MCF 10A (cell line): ENCODE measurements at regions not wholly inside any gene's neighbourhood (a gene's known extent, or its start where the extent isn't known, plus 50 kb on each side); places are given as distances from the start of the nearest gene placed in this dataset.

Experiments used
- BruUV-seq: library from RNA; stranded (reverse); fragments of 400-500 nt; replicated peaks from 2 replicates; lab custom pipeline; 2021; lab: Mats Ljungman, UMichigan
- CTCF ChIA-PET: fragments of 300-600 bp; sonication (Branson Sonifier 250); formaldehyde crosslinking; extraction: SDS; loops from one replicate; lab custom pipeline; 2021; ENCODE audit warnings: antibody characterized with exemption, inconsistent platforms; lab: Yijun Ruan, JAX
- POLR2A ChIA-PET: fragments of 300-600, 350-650 bp; sonication (Branson Sonifier 250); formaldehyde crosslinking; extraction: SDS; loops from one replicate; lab custom pipeline; 2020; ENCODE audit warnings: antibody characterized with exemption, inconsistent platforms; lab: Yijun Ruan, JAX
- DNase-seq: peaks from one replicate; pipeline ENCODE4 v3.0.0-alpha.2; 2018; ENCODE audit not compliant: unreplicated experiment
- H3K27ac Mint-ChIP-seq: one replicate; pipeline ENCODE4 v1.8.0; 2022; ENCODE audit warnings: mild to moderate bottlenecking, low read depth, mixed read lengths; ENCODE audit not compliant: unreplicated experiment
- H3K27me3 Mint-ChIP-seq: one replicate; pipeline ENCODE4 v1.8.0; 2022; ENCODE audit warnings: mixed read lengths; ENCODE audit not compliant: insufficient read depth, unreplicated experiment
- H3K36me3 Mint-ChIP-seq: one replicate; pipeline ENCODE4 v1.8.0; 2022; ENCODE audit warnings: mild to moderate bottlenecking, moderate library complexity, mixed read lengths; ENCODE audit not compliant: insufficient read depth, unreplicated experiment
- H3K4me1 Mint-ChIP-seq: one replicate; pipeline ENCODE4 v1.8.0; 2022; ENCODE audit warnings: mixed read lengths; ENCODE audit not compliant: insufficient read depth, unreplicated experiment
- H3K4me3 Mint-ChIP-seq: one replicate; pipeline ENCODE4 v1.8.0; 2022; ENCODE audit warnings: mild to moderate bottlenecking, moderate library complexity, mixed read lengths; ENCODE audit not compliant: unreplicated experiment
- H3K9me3 Mint-ChIP-seq: one replicate; pipeline ENCODE4 v1.8.0; 2022; ENCODE audit warnings: mixed read lengths; ENCODE audit not compliant: unreplicated experiment
- intact Hi-C: fragments of 100-400 bp; cut with micrococcal nuclease; formaldehyde crosslinking; loops from 2 replicates; pipeline ENCODE4 v1.14.1; 2022
- TF ChIP-seq, protein P1 (sequence below): fragments of 200-600 bp; IDR thresholded peaks from one replicate; pipeline ENCODE4 v1.8.0; 2022; ENCODE audit warnings: antibody characterized with exemption, mild to moderate bottlenecking; ENCODE audit not compliant: unreplicated experiment

DNA sequence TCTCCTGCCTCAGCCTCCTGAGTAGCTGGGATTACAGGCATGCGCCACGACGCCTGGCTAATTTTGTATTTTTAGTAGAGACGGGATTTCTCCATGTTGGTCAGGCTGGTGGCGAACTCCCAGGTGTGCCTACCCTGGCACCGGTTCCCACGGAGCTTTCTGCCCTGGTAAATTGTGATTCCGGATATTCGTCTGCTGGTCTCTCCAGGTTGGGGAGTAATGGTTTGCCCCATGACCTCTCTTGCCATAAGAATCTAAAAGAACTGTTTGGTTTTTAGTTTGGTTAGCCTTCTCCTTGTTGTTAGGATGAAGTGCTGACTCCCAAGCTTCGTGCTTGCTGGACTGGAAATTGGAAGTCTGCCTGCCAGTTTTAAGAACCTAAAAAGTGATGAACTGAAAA is 223.8 kb downstream of the BCAS1 start:
- H3K4me1 Mint-ChIP-seq = peaks cover 4% of the 10 kb centered on the region
- no TSS peak for BruUV-seq
- TF ChIP-seq, protein P1, sequence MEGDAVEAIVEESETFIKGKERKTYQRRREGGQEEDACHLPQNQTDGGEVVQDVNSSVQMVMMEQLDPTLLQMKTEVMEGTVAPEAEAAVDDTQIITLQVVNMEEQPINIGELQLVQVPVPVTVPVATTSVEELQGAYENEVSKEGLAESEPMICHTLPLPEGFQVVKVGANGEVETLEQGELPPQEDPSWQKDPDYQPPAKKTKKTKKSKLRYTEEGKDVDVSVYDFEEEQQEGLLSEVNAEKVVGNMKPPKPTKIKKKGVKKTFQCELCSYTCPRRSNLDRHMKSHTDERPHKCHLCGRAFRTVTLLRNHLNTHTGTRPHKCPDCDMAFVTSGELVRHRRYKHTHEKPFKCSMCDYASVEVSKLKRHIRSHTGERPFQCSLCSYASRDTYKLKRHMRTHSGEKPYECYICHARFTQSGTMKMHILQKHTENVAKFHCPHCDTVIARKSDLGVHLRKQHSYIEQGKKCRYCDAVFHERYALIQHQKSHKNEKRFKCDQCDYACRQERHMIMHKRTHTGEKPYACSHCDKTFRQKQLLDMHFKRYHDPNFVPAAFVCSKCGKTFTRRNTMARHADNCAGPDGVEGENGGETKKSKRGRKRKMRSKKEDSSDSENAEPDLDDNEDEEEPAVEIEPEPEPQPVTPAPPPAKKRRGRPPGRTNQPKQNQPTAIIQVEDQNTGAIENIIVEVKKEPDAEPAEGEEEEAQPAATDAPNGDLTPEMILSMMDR = no peak
- intact Hi-C loops = no loop called here
- H3K4me3 Mint-ChIP-seq = no peak overlapping the region
- no peaks in the 10 kb centered on the region for H3K36me3 Mint-ChIP-seq
- H3K27ac Mint-ChIP-seq = no peak overlapping the region
- H3K27me3 Mint-ChIP-seq = no peaks in the 10 kb centered on the region
- CTCF ChIA-PET = interaction anchor here (0.7 kb wide), 1 partner anchor 73 kb away, joined by 4 read pairs; no protein-coding TSS in a partner anchor
- POLR2A ChIA-PET = interaction anchor here (0.9 kb wide), 1 partner anchor 13 kb away, joined by 5 read pairs; no protein-coding TSS in a partner anchor
- no peak for DNase-seq
- no peaks in the 10 kb centered on the region for H3K9me3 Mint-ChIP-seq

- no peak for DNase-seq
- CTCF ChIA-PET = no interaction called here
- Mint-ChIP-seq H3K27me3 (no peaks in the 10 kb centered on the region), H3K4me1 (peaks cover 4% of the 10 kb centered on the region), H3K27ac (no peak overlapping the region), H3K9me3 (no peaks in the 10 kb centered on the region), H3K4me3 (no peak overlapping the region), H3K36me3 (no peaks in the 10 kb centered on the region)
- POLR2A ChIA-PET = interaction anchor here (0.6 to 0.7 kb wide), 2 partner anchors 9 to 14 kb away, joined by 3 read pairs; no protein-coding TSS in a partner anchor
- TF ChIP-seq, protein P1 = no peak
- intact Hi-C loops = no loop called here
- no TSS peak for BruUV-seq
Observed at GRCh38 chr20:53845980-53846379, 224.4 kb downstream of the BCAS1 start.

DNA sequence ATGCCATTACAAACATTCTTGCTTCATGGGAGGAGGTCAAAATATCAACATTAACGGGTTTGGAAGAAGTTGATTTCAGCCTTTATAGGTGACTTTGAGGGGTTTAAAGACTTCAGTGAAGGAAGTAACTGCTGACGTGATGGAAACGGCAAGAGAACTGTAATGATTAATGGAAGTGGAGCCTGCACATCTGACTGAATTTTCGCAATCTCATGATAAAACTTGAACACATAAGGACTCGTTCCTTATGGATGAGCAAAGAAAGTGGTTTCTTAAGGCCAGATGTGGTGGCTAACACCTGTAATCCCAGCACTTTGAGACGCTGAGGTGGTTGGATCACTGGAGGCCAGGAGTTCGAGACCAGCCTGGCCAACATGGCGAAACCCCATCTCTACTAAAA is 226.1 kb downstream of the BCAS1 start:
- DNase-seq = no peak
- Mint-ChIP-seq H3K27ac (no peak overlapping the region), H3K36me3 (no peaks in the 10 kb centered on the region), H3K9me3 (no peaks in the 10 kb centered on the region), H3K4me1 (peaks cover 6% of the 10 kb centered on the region), H3K27me3 (no peaks in the 10 kb centered on the region), H3K4me3 (no peak overlapping the region)
- no TSS peak for BruUV-seq
- CTCF ChIA-PET = no interaction called here
- POLR2A ChIA-PET = interaction anchor here (0.7 to 1.6 kb wide), 4 partner anchors 12 to 1785 kb away, joined by 3 to 5 read pairs (median 4); no protein-coding TSS in a partner anchor
- intact Hi-C loops = no loop called here
- TF ChIP-seq, protein P1 = no peak

DNA sequence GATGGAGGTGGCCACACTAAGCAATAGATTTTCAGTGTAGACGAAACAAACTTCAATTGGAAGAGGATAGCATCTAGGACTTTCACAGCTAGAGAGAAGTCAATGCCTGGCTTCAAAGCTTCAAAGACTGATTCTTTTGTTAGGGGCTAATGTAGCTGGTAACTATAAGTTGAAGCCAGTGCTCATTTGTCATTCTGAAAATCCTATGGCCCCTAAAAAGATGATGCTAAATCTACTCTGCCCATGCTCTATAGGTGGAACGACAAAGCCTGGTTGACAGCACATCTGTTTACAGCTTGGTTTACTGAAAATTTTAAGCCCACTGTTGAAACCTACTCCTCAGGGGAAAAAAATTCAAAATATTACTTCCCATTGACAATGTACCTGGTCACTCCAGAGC is 226.7 kb downstream of the BCAS1 start:
- TF ChIP-seq, protein P1 = no peak
- no peak overlapping the region for H3K4me3 Mint-ChIP-seq
- H3K27ac Mint-ChIP-seq = no peak overlapping the region
- ChIA-PET CTCF (interaction anchor here (0.6 to 0.7 kb wide), 3 partner anchors 27 to 802 kb away, joined by 3 to 4 read pairs (median 3); no protein-coding TSS in a partner anchor), POLR2A (interaction anchor here (0.7 to 1.6 kb wide), 7 partner anchors 9 to 1784 kb away, joined by 3 to 7 read pairs (median 4); no protein-coding TSS in a partner anchor)
- no peaks in the 10 kb centered on the region for H3K27me3 Mint-ChIP-seq
- no peaks in the 10 kb centered on the region for H3K36me3 Mint-ChIP-seq
- H3K9me3 Mint-ChIP-seq = no peaks in the 10 kb centered on the region
- DNase-seq = no peak
- intact Hi-C loops = no loop called here
- peaks cover 8% of the 10 kb centered on the region for H3K4me1 Mint-ChIP-seq
- no TSS peak for BruUV-seq
